Gastrocnemius medialis (tissue), 4 donors: ENCODE measurements at regions not wholly inside any gene's neighbourhood (a gene's known extent, or its start where the extent isn't known, plus 50 kb on each side); places are given as distances from the start of the nearest gene placed in this dataset.

Experiments
- CTCF ChIP-seq, 5 experiments: fragments of 450-650 bp in 3 of 5; fragments of 200-600 bp in 2 of 5; sonication (generic) in 2 of 5; IDR thresholded peaks in 4 of 5; conservative IDR thresholded peaks in 1 of 5; 1 replicate in 4 of 5; 2 replicates in 1 of 5; pipeline ENCODE4 v1.5.1; 2016 to 2019; ENCODE audit warnings: antibody characterized with exemption in 5 of 5, mild to moderate bottlenecking in 3 of 5, moderate library complexity in 3 of 5
- POLR2A ChIP-seq, 2 donors: fragments of 450-650 bp; IDR thresholded peaks; one replicate each; pipeline ENCODE4 v1.6.1; 2017; ENCODE audit warnings: antibody characterized with exemption in 2 of 2, mild to moderate bottlenecking in 2 of 2, moderate library complexity in 2 of 2

GRCh38 chr3:161585922-161586321 is 89.3 kb downstream of the OTOL1 start:
- TF ChIP-seq POLR2A (IDR thresholded peaks at IDR 0.05), result no peak
- no peak for TF ChIP-seq CTCF (IDR thresholded peaks at IDR 0.05 in 4 of 5, conservative IDR thresholded peaks at IDR 0.05 in 1 of 5)
